ENCODE measurements at regions not wholly inside any gene's neighbourhood (a gene's known extent, or its start where the extent isn't known, plus 50 kb on each side); places are given as distances from the start of the nearest gene placed in this dataset.

DNA sequence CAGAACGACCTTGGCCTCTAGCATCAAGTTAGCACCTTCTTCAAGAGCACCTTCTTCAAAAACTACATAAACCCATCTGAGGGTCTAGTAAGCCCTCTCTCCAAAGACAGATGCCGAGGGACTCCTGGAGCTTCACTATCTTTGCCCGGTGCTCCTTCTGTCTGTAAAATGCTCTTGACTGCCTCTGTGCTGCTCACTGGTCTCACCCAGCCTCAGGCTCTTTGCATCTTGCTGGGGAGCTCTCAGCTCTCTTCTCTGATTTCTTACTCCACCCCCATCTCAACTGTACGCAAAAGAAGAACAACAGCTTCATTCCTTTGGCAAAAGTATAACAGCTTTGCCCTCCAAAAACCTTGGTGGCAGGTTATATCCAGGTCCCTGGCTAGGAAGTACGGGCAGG, 404.2 kb downstream of the KLF12 start:
- no peaks in the 10 kb centered on the region for H3K4me1 Mint-ChIP-seq (ENCODE audit: unreplicated experiment)
- DNase-seq (ENCODE audit: extremely low spot score, unreplicated experiment), result no peak
- H3K27me3 Mint-ChIP-seq, result no peaks in the 10 kb centered on the region
- H3K27ac Mint-ChIP-seq, result no peak overlapping the region
- H3K36me3 Mint-ChIP-seq, result peaks cover 19% of the 10 kb centered on the region
- H3K9me3 Mint-ChIP-seq, result peaks cover 9% of the 10 kb centered on the region
- no peak overlapping the region for H3K4me3 Mint-ChIP-seq
- TF ChIP-seq, protein P1, sequence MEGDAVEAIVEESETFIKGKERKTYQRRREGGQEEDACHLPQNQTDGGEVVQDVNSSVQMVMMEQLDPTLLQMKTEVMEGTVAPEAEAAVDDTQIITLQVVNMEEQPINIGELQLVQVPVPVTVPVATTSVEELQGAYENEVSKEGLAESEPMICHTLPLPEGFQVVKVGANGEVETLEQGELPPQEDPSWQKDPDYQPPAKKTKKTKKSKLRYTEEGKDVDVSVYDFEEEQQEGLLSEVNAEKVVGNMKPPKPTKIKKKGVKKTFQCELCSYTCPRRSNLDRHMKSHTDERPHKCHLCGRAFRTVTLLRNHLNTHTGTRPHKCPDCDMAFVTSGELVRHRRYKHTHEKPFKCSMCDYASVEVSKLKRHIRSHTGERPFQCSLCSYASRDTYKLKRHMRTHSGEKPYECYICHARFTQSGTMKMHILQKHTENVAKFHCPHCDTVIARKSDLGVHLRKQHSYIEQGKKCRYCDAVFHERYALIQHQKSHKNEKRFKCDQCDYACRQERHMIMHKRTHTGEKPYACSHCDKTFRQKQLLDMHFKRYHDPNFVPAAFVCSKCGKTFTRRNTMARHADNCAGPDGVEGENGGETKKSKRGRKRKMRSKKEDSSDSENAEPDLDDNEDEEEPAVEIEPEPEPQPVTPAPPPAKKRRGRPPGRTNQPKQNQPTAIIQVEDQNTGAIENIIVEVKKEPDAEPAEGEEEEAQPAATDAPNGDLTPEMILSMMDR (conservative IDR thresholded peaks at IDR 0.05), result no peak

DNA sequence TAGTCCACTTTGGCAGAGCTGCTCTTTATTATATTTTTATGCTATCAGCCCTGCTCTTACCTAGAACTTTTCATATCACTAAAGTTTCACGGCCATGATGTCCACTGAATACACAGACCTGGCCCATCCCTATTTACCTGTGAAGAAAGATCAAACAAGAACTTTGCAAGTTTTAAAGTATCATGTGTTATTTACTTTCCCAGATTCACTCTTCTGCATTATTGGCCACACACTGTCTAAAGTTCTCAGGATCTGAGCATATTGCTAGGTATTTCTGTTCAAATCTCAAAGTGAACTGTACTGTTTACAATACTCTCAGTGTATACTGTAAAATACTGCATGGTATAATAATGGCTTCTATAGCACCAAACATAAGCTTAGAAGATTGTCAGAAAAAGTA, 405.2 kb downstream of the KLF12 start:
- TF ChIP-seq, protein P1 (conservative IDR thresholded peaks at IDR 0.05), result no peak
- peaks cover 18% of the 10 kb centered on the region for H3K36me3 Mint-ChIP-seq

DNA sequence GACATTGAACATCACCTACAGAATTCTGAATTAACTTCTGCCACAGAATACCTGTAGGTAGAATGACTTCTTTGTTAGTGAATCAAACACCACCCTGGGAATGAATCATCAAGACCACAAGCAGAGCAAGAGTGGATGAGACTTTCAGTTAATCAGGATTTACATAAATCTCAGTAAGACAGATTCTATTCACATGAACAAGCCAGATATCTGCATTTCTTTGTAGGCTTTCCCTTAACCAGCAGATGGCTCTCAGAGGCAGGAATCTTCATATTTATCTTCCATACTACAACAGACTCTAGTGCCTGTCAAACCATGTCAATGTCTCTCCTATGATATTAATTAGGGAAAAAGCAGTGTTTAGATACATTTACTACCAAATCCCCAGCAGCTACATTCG, 412.1 kb downstream of the KLF12 start:
- Mint-ChIP-seq H3K4me1 (ENCODE audit: unreplicated experiment) (peaks cover 10% of the 10 kb centered on the region), H3K4me3 (peak overlapping the region; percentile 11), H3K27ac (peak overlapping the region; percentile 69), H3K9me3 (peaks cover 9% of the 10 kb centered on the region), H3K27me3 (no peaks in the 10 kb centered on the region), H3K36me3 (peaks cover 6% of the 10 kb centered on the region)
- DNase-seq (ENCODE audit: extremely low spot score, unreplicated experiment), result no peak
- TF ChIP-seq, protein P1 (conservative IDR thresholded peaks at IDR 0.05), result peak; percentile 41

More for the DNA sequence above, 405.2 kb downstream of the KLF12 start:
- DNase-seq (ENCODE audit: extremely low spot score, unreplicated experiment), result no peak
- H3K4me3 Mint-ChIP-seq, result no peak overlapping the region
- H3K27me3 Mint-ChIP-seq, result no peaks in the 10 kb centered on the region
- no peak overlapping the region for H3K27ac Mint-ChIP-seq
- peaks cover 9% of the 10 kb centered on the region for H3K9me3 Mint-ChIP-seq
- no peaks in the 10 kb centered on the region for H3K4me1 Mint-ChIP-seq (ENCODE audit: unreplicated experiment)

DNA sequence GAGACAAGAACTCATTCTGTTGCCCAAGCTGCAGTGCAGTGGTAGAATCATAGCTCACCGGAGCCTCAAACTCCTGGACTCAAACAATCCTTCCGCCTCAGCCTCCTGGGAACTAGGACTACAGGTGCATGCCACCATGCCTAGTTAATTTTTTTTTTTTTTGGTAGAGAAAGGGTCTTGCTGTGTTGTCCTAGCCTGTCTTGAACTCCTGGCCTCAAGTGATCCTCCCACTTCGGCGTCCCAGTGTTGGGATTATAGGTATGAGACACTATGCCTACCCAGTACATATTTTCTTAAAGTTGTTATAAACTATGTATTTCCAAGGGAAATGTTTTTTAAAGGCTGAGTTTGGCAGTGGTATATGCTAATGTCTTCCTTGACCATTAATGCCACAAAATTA, 412.6 kb downstream of the KLF12 start:
- H3K4me3 Mint-ChIP-seq, result no peak overlapping the region
- no peak for DNase-seq (ENCODE audit: extremely low spot score, unreplicated experiment)
- peaks cover 10% of the 10 kb centered on the region for H3K4me1 Mint-ChIP-seq (ENCODE audit: unreplicated experiment)
- peaks cover 5% of the 10 kb centered on the region for H3K36me3 Mint-ChIP-seq
- peak overlapping the region; percentile 69 for H3K27ac Mint-ChIP-seq
- peaks cover 9% of the 10 kb centered on the region for H3K9me3 Mint-ChIP-seq
- H3K27me3 Mint-ChIP-seq, result no peaks in the 10 kb centered on the region
- TF ChIP-seq, protein P1 (conservative IDR thresholded peaks at IDR 0.05), result no peak

DNA sequence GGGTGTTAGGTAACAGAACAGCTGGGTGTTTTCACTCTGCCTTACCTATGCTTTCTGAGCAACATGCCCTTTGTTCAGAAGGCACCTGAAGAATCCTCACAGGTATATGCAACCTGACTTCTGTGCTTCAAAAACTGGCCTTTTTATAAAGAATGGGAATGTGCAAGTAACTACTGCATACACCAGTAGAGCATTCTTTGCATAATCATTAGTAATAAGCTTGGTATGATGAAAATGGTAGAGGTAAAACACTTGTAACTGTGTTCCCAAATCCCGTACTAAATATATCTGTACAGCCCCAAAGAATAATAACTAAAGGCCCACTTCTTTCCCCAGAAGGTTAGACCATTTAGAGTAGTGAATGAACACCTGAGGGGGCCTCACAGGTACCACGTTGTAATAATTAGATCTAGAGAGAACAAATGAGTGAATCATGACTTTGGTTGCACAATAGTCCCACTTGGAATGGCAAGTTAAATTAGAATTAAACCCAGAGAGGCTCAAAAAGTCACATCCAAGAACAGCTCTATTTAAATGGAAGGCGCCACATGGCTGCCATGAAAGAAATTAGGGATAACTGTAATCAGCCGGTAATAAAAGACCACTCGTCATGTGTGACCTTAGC, 413.9 kb downstream of the KLF12 start:
- Mint-ChIP-seq H3K4me1 (ENCODE audit: unreplicated experiment) (peaks cover 10% of the 10 kb centered on the region), H3K27me3 (no peaks in the 10 kb centered on the region), H3K4me3 (no peak overlapping the region), H3K9me3 (peaks cover 3% of the 10 kb centered on the region), H3K27ac (peak overlapping the region; percentile 34), H3K36me3 (peaks cover 16% of the 10 kb centered on the region)
- TF ChIP-seq, protein P1 (conservative IDR thresholded peaks at IDR 0.05), result no peak
- DNase-seq (ENCODE audit: extremely low spot score, unreplicated experiment), result no peak

All from type B pancreatic cell (in vitro differentiated cells).